ENCODE measurements at regions not wholly inside any gene's neighbourhood (a gene's known extent, or its start where the extent isn't known, plus 50 kb on each side); places are given as distances from the start of the nearest gene placed in this dataset.
"Not testable (repeated sequence)": the region's sequence is repeated elsewhere in the genome, so short reads cannot be mapped to it uniquely, and the experiment has no call there.

GRCh38 chr10:37035853-37036252 lies 89.5 kb upstream of the ANKRD30A start:
- TF ChIP-seq POLR2A (IDR thresholded peaks at IDR 0.05) (no peak), POLR2AphosphoS5 (IDR thresholded peaks at IDR 0.05) (no peak), EP300 (IDR thresholded peaks at IDR 0.05) (no peak)
- TF ChIP-seq, protein P1, sequence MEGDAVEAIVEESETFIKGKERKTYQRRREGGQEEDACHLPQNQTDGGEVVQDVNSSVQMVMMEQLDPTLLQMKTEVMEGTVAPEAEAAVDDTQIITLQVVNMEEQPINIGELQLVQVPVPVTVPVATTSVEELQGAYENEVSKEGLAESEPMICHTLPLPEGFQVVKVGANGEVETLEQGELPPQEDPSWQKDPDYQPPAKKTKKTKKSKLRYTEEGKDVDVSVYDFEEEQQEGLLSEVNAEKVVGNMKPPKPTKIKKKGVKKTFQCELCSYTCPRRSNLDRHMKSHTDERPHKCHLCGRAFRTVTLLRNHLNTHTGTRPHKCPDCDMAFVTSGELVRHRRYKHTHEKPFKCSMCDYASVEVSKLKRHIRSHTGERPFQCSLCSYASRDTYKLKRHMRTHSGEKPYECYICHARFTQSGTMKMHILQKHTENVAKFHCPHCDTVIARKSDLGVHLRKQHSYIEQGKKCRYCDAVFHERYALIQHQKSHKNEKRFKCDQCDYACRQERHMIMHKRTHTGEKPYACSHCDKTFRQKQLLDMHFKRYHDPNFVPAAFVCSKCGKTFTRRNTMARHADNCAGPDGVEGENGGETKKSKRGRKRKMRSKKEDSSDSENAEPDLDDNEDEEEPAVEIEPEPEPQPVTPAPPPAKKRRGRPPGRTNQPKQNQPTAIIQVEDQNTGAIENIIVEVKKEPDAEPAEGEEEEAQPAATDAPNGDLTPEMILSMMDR (IDR thresholded peaks at IDR 0.05) = no peak
- DNase-seq = no peak
- WGBS, 5 donors = 8 to 38% (median 16%) methylated on average over 1 of the region's 1 CpG
- H3K36me3 ChIP-seq = no peaks in the 10 kb centered on the region
- H3K27ac ChIP-seq = no peak overlapping the region
- intact Hi-C loops (cut with DNase I; ENCODE audit: low total_unique reads) = no loop called here
- no peak overlapping the region for H3K4me3 ChIP-seq
- no peaks in the 10 kb centered on the region for H3K4me1 ChIP-seq
- H3K9me3 ChIP-seq = peaks cover 0 to 4% (median 0%) of the 10 kb centered on the region in 4 donors
- H3K27me3 ChIP-seq = no peaks in the 10 kb centered on the region

DNA sequence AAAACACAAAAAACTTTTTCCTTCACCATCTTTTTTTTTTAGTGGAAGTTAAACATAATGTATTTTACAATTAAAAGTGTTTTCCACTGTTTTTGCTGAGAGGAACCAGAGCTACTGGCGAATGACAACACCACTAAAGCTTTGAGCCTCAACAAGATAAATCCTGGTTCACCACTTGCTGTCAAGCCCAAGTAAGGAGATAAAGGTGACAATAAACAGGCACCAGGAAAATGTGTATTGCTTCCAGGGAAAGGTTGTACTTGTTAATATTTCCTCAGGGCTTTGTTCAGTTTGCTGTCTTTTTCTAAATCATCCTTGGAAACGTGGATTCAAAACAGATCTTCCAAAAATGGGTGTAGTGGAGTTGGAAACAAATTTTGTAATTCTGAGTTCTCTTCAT lies 109.9 kb upstream of the ANKRD30A start:
- no peak overlapping the region for H3K4me3 ChIP-seq
- H3K9me3 ChIP-seq = no peaks in the 10 kb centered on the region
- no peak overlapping the region for H3K27ac ChIP-seq
- intact Hi-C loops (cut with DNase I; ENCODE audit: low total_unique reads) = no loop called here
- no peak for DNase-seq
- H3K27me3 ChIP-seq = no peaks in the 10 kb centered on the region
- 34 to 52% (median 46%) methylated on average over 2 of the region's 2 CpGs for WGBS, 5 donors
- TF ChIP-seq, protein P1 (IDR thresholded peaks at IDR 0.05) = no peak
- TF ChIP-seq EP300 (IDR thresholded peaks at IDR 0.05) = no peak
- no peak for TF ChIP-seq POLR2AphosphoS5 (IDR thresholded peaks at IDR 0.05)
- TF ChIP-seq POLR2A (IDR thresholded peaks at IDR 0.05) = no peak
- no peaks in the 10 kb centered on the region for H3K4me1 ChIP-seq
- no peaks in the 10 kb centered on the region for H3K36me3 ChIP-seq

DNA sequence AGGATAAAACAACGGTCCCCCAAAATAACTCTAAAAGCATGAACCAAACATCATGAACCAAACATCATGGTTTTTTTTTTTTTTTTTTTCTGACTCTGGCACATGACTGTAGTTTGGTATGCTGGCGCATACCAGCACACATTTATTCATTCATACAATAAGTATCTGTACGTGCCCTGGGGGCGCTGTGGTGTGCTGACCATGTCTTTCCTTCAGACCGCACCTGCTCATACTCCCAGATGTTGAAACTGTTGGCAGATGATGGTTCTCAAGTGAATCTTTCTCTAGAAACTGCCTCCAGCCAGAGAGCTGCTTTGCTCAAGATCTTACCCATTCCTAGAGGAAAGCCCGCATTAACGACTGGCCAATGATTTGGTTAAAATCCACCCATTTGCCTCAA lies 114.7 kb upstream of the ANKRD30A start:
- intact Hi-C loops (cut with DNase I; ENCODE audit: low total_unique reads) = no loop called here
- DNase-seq = no peak
- TF ChIP-seq EP300 (IDR thresholded peaks at IDR 0.05) (no peak), POLR2AphosphoS5 (IDR thresholded peaks at IDR 0.05) (no peak), POLR2A (IDR thresholded peaks at IDR 0.05) (no peak)
- WGBS, 5 donors = 67 to 84% (median 78%) methylated on average over 7 of the region's 7 CpGs
- no peaks in the 10 kb centered on the region for H3K9me3 ChIP-seq
- H3K4me3 ChIP-seq = no peak overlapping the region
- H3K27ac ChIP-seq = no peak overlapping the region
- H3K36me3 ChIP-seq = no peaks in the 10 kb centered on the region
- H3K4me1 ChIP-seq = no peaks in the 10 kb centered on the region
- no peaks in the 10 kb centered on the region for H3K27me3 ChIP-seq

- H3K4me3 ChIP-seq; DNase-seq; H3K9me3 ChIP-seq; H3K4me1 ChIP-seq; H3K36me3 ChIP-seq; intact Hi-C loops (cut with DNase I; ENCODE audit: low total_unique reads); H3K27ac ChIP-seq; H3K27me3 ChIP-seq: not testable (repeated sequence)
- WGBS, 5 donors = 18 to 46% (median 41%) methylated on average over 2 of the region's 2 CpGs
Observed at GRCh38 chr10:37008276-37008675, 117.1 kb upstream of the ANKRD30A start.

GRCh38 chr10:37003126-37003525 lies 122.3 kb upstream of the ANKRD30A start:
- no peaks in the 10 kb centered on the region for H3K27me3 ChIP-seq
- no peaks in the 10 kb centered on the region for H3K9me3 ChIP-seq
- no peaks in the 10 kb centered on the region for H3K4me1 ChIP-seq
- no peak for DNase-seq
- TF ChIP-seq POLR2AphosphoS5 (IDR thresholded peaks at IDR 0.05) (no peak), EP300 (IDR thresholded peaks at IDR 0.05) (no peak), POLR2A (IDR thresholded peaks at IDR 0.05) (no peak)
- TF ChIP-seq, protein P1 (IDR thresholded peaks at IDR 0.05) = no peak
- no peak overlapping the region for H3K4me3 ChIP-seq
- no peak overlapping the region for H3K27ac ChIP-seq
- 72 to 78% (median 74%) methylated on average over 2 of the region's 2 CpGs for WGBS, 5 donors
- no peaks in the 10 kb centered on the region for H3K36me3 ChIP-seq
- intact Hi-C loops (cut with DNase I; ENCODE audit: low total_unique reads) = no loop called here

DNA sequence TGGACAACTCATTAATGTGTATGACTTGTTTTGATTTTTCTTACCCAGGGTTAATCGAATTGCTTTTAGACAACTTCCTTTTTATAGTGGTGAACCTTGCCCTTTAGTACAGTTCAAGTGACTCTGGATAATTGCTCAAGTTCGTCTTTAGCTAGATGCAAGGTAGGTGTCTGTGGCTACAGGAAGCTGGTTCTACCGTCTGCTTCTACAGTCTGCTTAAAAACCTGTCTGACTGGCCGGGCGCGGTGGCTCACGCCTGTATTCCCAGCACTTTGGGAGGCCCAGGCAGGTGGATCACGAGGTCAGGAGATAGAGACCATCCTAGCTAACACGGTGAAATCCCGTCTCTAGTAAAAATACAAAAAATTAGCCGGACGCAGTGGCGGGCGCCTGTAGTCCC lies 129.6 kb upstream of the ANKRD30A start:
- H3K4me3 ChIP-seq; H3K9me3 ChIP-seq; H3K36me3 ChIP-seq; intact Hi-C loops (cut with DNase I; ENCODE audit: low total_unique reads); H3K27me3 ChIP-seq; DNase-seq; H3K27ac ChIP-seq; H3K4me1 ChIP-seq: not testable (repeated sequence)
- WGBS, 5 donors = 84 to 86% (median 85%) methylated on average over 14 of the region's 14 CpGs
